Mesenchymal stem cell (in vitro differentiated cells and primary cell): ENCODE measurements at regions not wholly inside any gene's neighbourhood (a gene's known extent, or its start where the extent isn't known, plus 50 kb on each side); places are given as distances from the start of the nearest gene placed in this dataset.

ENCODE experiments used
- DNase-seq: peaks from one replicate; pipeline ENCODE4 v3.0.0-alpha.2; 2013
- H2AFZ ChIP-seq: one replicate; pipeline ENCODE4 v1.6.1; 2013; ENCODE audit warnings: low read depth, mild to moderate bottlenecking, control low read depth, inconsistent platforms, low read length, moderate library complexity
- H2AK5ac ChIP-seq: 2 replicates; pipeline ENCODE4 v1.6.1; 2013; ENCODE audit warnings: low read length, moderate library complexity, mild to moderate bottlenecking, inconsistent platforms; ENCODE audit not compliant: severe bottlenecking
- H2BK120ac ChIP-seq: one replicate; pipeline ENCODE4 v1.6.1; 2013; ENCODE audit warnings: low read depth, mild to moderate bottlenecking, inconsistent platforms, low read length, moderate library complexity
- H2BK12ac ChIP-seq, 2 experiments: one replicate each; pipeline ENCODE4 v1.6.1; 2013; ENCODE audit warnings: inconsistent platforms in 2 of 2, low read length in 2 of 2, mild to moderate bottlenecking in 2 of 2, moderate library complexity in 2 of 2, control low read depth in 1 of 2
- H2BK15ac ChIP-seq: one replicate; pipeline ENCODE4 v1.6.1; 2013; ENCODE audit warnings: mild to moderate bottlenecking, low read depth, inconsistent platforms; ENCODE audit not compliant: poor library complexity, severe bottlenecking
- H2BK5ac ChIP-seq: 2 replicates; pipeline ENCODE4 v1.6.1; 2013; ENCODE audit warnings: low read depth, mild to moderate bottlenecking, low read length, control low read depth, inconsistent platforms; ENCODE audit not compliant: poor library complexity, severe bottlenecking
- H3K14ac ChIP-seq, 2 experiments: one replicate each; pipeline ENCODE4 v1.6.1; 2013; ENCODE audit warnings: inconsistent platforms in 2 of 2, low read length in 2 of 2, control low read depth in 1 of 2, mild to moderate bottlenecking in 1 of 2, moderate library complexity in 1 of 2
- H3K18ac ChIP-seq, 2 experiments: one replicate each; pipeline ENCODE4 v1.6.1; 2013; ENCODE audit warnings: inconsistent platforms in 2 of 2, low read length in 2 of 2, control low read depth in 1 of 2, low read depth in 1 of 2, mild to moderate bottlenecking in 1 of 2
- H3K23ac ChIP-seq, 2 experiments: one replicate each; pipeline ENCODE4 v1.6.1; 2013; ENCODE audit warnings: inconsistent platforms in 2 of 2, low read length in 2 of 2, mild to moderate bottlenecking in 2 of 2, moderate library complexity in 2 of 2, control low read depth in 1 of 2
- H3K27ac ChIP-seq: 2 replicates; pipeline ENCODE4 v1.5.1; 2013; ENCODE audit warnings: mild to moderate bottlenecking, moderate library complexity, low read length, control low read depth, inconsistent platforms; ENCODE audit not compliant: poor library complexity, severe bottlenecking
- H3K27me3 ChIP-seq, 2 experiments: 2 replicates each; pipeline versions ENCODE4 v1.6.1 to v1.7.0; 2013; ENCODE audit warnings: low read length in 2 of 2, mild to moderate bottlenecking in 2 of 2, moderate library complexity in 2 of 2, control low read depth in 1 of 2, inconsistent platforms in 1 of 2; ENCODE audit not compliant: control insufficient read depth in 1 of 2, insufficient read depth in 1 of 2
- H3K36me3 ChIP-seq, 2 experiments: 2 replicates each; pipeline versions ENCODE4 v1.6.1 to v1.7.0; 2013; ENCODE audit warnings: low read length in 2 of 2, control low read depth in 1 of 2, inconsistent platforms in 1 of 2, low read depth in 1 of 2, mild to moderate bottlenecking in 1 of 2; ENCODE audit not compliant: insufficient read depth in 2 of 2, control insufficient read depth in 1 of 2
- H3K4ac ChIP-seq, 2 experiments: one replicate each; pipeline ENCODE4 v1.6.1; 2013; ENCODE audit warnings: inconsistent platforms in 2 of 2, low read length in 2 of 2, mild to moderate bottlenecking in 2 of 2, moderate library complexity in 2 of 2, control low read depth in 1 of 2, low read depth in 1 of 2
- H3K4me1 ChIP-seq: 2 replicates; pipeline ENCODE4 v1.6.1; 2013; ENCODE audit warnings: low read depth, low read length, control low read depth; ENCODE audit not compliant: control insufficient read depth, insufficient read depth
- H3K4me2 ChIP-seq: 2 replicates; pipeline ENCODE4 v1.6.1; 2013; ENCODE audit warnings: low read length, mild to moderate bottlenecking, inconsistent platforms; ENCODE audit not compliant: poor library complexity, severe bottlenecking
- H3K4me3 ChIP-seq, 2 experiments: 2 replicates each; pipeline versions ENCODE4 v1.5.1 to v1.7.0; 2013; ENCODE audit warnings: low read length in 2 of 2, mild to moderate bottlenecking in 2 of 2, control low read depth in 1 of 2, low read depth in 1 of 2; ENCODE audit not compliant: insufficient read depth in 1 of 2
- H3K79me1 ChIP-seq: replicated peaks from 2 replicates; pipeline ENCODE4 v1.6.1; 2013; ENCODE audit warnings: mild to moderate bottlenecking, control low read depth, low read length, inconsistent platforms; ENCODE audit not compliant: poor library complexity, severe bottlenecking
- H3K9ac ChIP-seq: 2 replicates; pipeline ENCODE4 v1.7.0; 2013; ENCODE audit warnings: mild to moderate bottlenecking, low read length, moderate library complexity
- H3K9me3 ChIP-seq: 2 replicates; pipeline ENCODE4 v1.7.0; 2013; ENCODE audit warnings: mild to moderate bottlenecking, low read length; ENCODE audit not compliant: control insufficient read depth
- H4K8ac ChIP-seq: one replicate; pipeline ENCODE4 v1.6.1; 2013; ENCODE audit warnings: inconsistent platforms, mild to moderate bottlenecking, low read length, moderate library complexity
- H4K91ac ChIP-seq: one replicate; pipeline ENCODE4 v1.6.1; 2013; ENCODE audit warnings: mild to moderate bottlenecking, low read length, inconsistent platforms
- WGBS: methylation state at CpG from one replicate; pipeline ENCODE4 v1.1.7; 2013; ENCODE audit warnings: mixed read lengths; 5-methylcytosine and 5-hydroxymethylcytosine counted together

GRCh38 chr5:125538469-125538868, 792.0 kb upstream of the ZNF608 start:
- no peak overlapping the region for H3K27ac ChIP-seq
- 100% methylated on average over 1 of the region's 2 CpGs for WGBS
- no peak for DNase-seq
- H2BK5ac ChIP-seq: no peak overlapping the region
- no peak overlapping the region for H4K8ac ChIP-seq
- H3K27me3 ChIP-seq: no peaks in the 10 kb centered on the region
- no peak overlapping the region for H2AFZ ChIP-seq
- no peaks in the 10 kb centered on the region for H3K4me1 ChIP-seq
- peak overlapping the region in 1 of 2 experiments; percentile 24 for H3K4me3 ChIP-seq
- no peak overlapping the region for H3K4me2 ChIP-seq
- no peak overlapping the region for H3K18ac ChIP-seq
- no peak overlapping the region for H3K9ac ChIP-seq
- H4K91ac ChIP-seq: no peak overlapping the region
- H2BK120ac ChIP-seq: no peak overlapping the region
- H3K79me1 ChIP-seq: no peaks in the 10 kb centered on the region
- H3K36me3 ChIP-seq: no peaks in the 10 kb centered on the region
- H3K9me3 ChIP-seq: peaks cover 34% of the 10 kb centered on the region
- H2BK15ac ChIP-seq: no peak overlapping the region
- no peak overlapping the region for H3K4ac ChIP-seq
- H2AK5ac ChIP-seq: no peak overlapping the region
- no peak overlapping the region for H3K23ac ChIP-seq
- no peak overlapping the region for H2BK12ac ChIP-seq
- no peak overlapping the region for H3K14ac ChIP-seq

DNA sequence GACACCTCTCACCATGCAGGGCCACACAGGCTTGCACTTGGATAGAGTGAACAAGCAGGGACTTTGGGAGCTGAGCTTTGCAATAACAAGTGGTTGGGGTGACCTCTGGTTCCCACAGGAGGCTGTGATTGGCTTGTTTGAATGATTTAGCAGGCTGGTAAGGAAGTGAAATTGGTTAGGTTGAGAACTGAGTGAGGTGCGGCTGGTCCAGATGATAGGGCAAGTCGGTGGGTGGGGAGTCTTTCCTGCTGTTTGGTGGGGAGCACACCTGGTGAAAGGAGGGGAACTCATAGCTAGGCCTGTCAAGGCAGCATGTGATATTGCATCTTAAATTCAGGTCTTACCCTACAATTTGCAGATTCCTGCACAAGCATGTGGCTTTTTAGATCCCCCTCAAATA, 794.6 kb upstream of the ZNF608 start:
- peaks cover 34% of the 10 kb centered on the region for H3K9me3 ChIP-seq
- 97% methylated on average over 2 of the region's 2 CpGs for WGBS
- H2BK15ac ChIP-seq: no peak overlapping the region

DNA sequence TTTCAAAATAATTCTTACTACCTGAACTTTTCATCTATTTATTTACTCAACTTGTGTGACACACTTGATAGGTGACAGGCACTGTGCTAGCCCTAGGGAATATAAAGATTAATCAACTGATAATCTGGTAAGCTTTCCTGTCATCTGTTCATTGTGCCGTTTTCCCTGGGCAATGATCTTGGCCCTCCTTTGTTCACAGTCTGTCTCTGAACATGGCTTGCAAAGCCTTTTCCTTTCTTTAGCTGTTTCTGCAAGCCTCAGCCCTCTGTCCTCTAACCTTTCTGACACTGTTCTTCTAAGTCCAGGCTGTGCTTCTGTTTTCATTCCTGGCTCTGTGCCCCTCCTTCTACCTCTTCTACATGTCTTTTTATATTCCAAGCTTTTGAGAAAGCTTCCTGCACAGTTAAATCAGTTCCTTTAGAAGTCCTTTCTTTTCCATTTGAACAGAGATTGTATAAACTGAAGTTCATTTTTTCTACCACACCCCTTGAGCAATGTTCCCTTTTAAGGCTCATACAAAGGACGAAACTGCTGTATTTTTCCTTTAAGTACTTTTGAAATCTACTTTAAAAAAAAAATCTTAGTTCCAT, 803.0 kb upstream of the ZNF608 start:
- Histone ChIP-seq H3K4me3 (no peak overlapping the region), H4K8ac (no peak overlapping the region), H3K18ac (peak overlapping the region in 1 of 2 experiments; percentile 34), H2BK15ac (no peak overlapping the region), H2BK120ac (no peak overlapping the region), H4K91ac (no peak overlapping the region), H3K79me1 (no peaks in the 10 kb centered on the region), H2BK5ac (no peak overlapping the region), H2BK12ac (no peak overlapping the region), H2AFZ (no peak overlapping the region), H3K9me3 (no peaks in the 10 kb centered on the region), H3K4me1 (no peaks in the 10 kb centered on the region), H3K4me2 (no peak overlapping the region), H3K23ac (no peak overlapping the region), H3K14ac (no peak overlapping the region), H3K9ac (peak overlapping the region; percentile 40), H3K36me3 (no peaks in the 10 kb centered on the region), H3K27me3 (no peaks in the 10 kb centered on the region), H2AK5ac (no peak overlapping the region), H3K27ac (no peak overlapping the region), H3K4ac (peak overlapping the region in 1 of 2 experiments; percentile 5)
- DNase-seq: peak; percentile 65
- WGBS: 4% methylated on average over 1 of the region's 2 CpGs

More for the DNA sequence above, 794.6 kb upstream of the ZNF608 start:
- Histone ChIP-seq H3K4me3 (no peak overlapping the region), H3K27ac (no peak overlapping the region), H3K36me3 (no peaks in the 10 kb centered on the region), H2AK5ac (no peak overlapping the region), H3K4me2 (no peak overlapping the region), H3K23ac (no peak overlapping the region), H3K4ac (no peak overlapping the region), H3K14ac (no peak overlapping the region), H4K8ac (no peak overlapping the region), H2AFZ (no peak overlapping the region), H2BK12ac (peak overlapping the region in 1 of 2 experiments; percentile 17), H3K27me3 (no peaks in the 10 kb centered on the region), H2BK5ac (no peak overlapping the region), H4K91ac (no peak overlapping the region), H3K4me1 (no peaks in the 10 kb centered on the region), H3K18ac (peak overlapping the region in 1 of 2 experiments; percentile 22), H2BK120ac (no peak overlapping the region), H3K79me1 (no peaks in the 10 kb centered on the region), H3K9ac (no peak overlapping the region)
- no peak for DNase-seq

GRCh38 chr5:125550274-125550673, 803.8 kb upstream of the ZNF608 start:
- Histone ChIP-seq H3K4me3 (no peak overlapping the region), H3K23ac (no peak overlapping the region), H3K9me3 (no peaks in the 10 kb centered on the region), H3K27me3 (no peaks in the 10 kb centered on the region), H3K4me1 (no peaks in the 10 kb centered on the region), H3K79me1 (no peaks in the 10 kb centered on the region), H4K91ac (no peak overlapping the region), H4K8ac (no peak overlapping the region), H2BK15ac (no peak overlapping the region), H3K36me3 (no peaks in the 10 kb centered on the region), H3K14ac (no peak overlapping the region), H3K4me2 (no peak overlapping the region), H3K4ac (peak overlapping the region in 1 of 2 experiments; percentile 79), H3K27ac (no peak overlapping the region), H3K18ac (no peak overlapping the region), H2BK12ac (peak overlapping the region in 1 of 2 experiments; percentile 95), H2BK120ac (no peak overlapping the region), H2AK5ac (no peak overlapping the region), H2AFZ (no peak overlapping the region), H2BK5ac (no peak overlapping the region), H3K9ac (peak overlapping the region; percentile 40)
- 38% methylated on average over 1 of the region's 2 CpGs for WGBS
- DNase-seq: peak; percentile 51
